ENCODE measurements at regions not wholly inside any gene's neighbourhood (a gene's known extent, or its start where the extent isn't known, plus 50 kb on each side); places are given as distances from the start of the nearest gene placed in this dataset.

DNA sequence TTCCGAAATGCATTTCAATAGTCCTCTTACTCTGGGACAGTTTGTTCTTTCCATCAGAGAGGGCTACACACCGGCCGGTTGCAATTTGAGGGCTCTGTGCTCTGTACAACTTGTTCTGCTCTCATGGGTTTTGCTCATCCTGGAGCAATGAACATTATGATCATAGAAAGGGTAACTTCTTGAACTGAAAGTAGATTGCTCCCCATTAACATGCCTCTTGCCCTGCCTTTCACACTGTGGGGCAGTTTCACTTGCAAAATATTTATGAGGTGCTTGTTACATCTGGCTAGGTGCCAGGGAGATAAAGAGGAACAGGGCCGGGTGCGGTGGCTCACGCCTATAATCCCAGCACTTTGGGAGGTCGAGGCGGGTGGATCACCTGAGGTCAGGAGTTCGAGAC lies 97.3 kb upstream of the MPP7 start (continued):
- no peak for TF ChIP-seq REST (IDR thresholded peaks at IDR 0.05; ENCODE audit: low read depth)
- TF ChIP-seq SIN3A (IDR thresholded peaks at IDR 0.05; ENCODE audit: low read depth), result no peak
- TF ChIP-seq CBX3 (IDR thresholded peaks at IDR 0.05; ENCODE audit: low read depth), result no peak
- no peak for TF ChIP-seq CEBPB (IDR thresholded peaks at IDR 0.05; ENCODE audit: low read depth)
- TF ChIP-seq POLR2A (IDR thresholded peaks at IDR 0.05; ENCODE audit: borderline replicate concordance, extremely low read depth, insufficient read depth, insufficient read length), result no peak
- TF ChIP-seq, protein P1, sequence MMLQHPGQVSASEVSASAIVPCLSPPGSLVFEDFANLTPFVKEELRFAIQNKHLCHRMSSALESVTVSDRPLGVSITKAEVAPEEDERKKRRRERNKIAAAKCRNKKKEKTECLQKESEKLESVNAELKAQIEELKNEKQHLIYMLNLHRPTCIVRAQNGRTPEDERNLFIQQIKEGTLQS (IDR thresholded peaks at IDR 0.05), result no peak

GRCh38 chr10:28400681-28401080 lies 97.8 kb upstream of the MPP7 start:
- Histone ChIP-seq H3K9me2 (ENCODE audit: insufficient read depth) (no peaks in the 10 kb centered on the region), H3K9me3 (ENCODE audit: control insufficient read depth in 1 of 2, insufficient read depth in 1 of 2, low read depth in 1 of 2, low read length in 2 of 2) (no peaks in the 10 kb centered on the region), H3K36me3 (ENCODE audit: control insufficient read depth in 1 of 2, insufficient read depth in 2 of 2, low read length in 2 of 2) (no peaks in the 10 kb centered on the region), H3K9ac (ENCODE audit: low read length) (no peak overlapping the region), H3K79me2 (ENCODE audit: insufficient read depth, low read length) (no peaks in the 10 kb centered on the region), H2AFZ (ENCODE audit: low read depth, low read length, poor library complexity, severe bottlenecking) (no peak overlapping the region), H3K4me3 (replicated peaks in 1 of 2; ENCODE audit: low read depth in 1 of 2, low read length in 2 of 2) (no peak overlapping the region), H3K4me1 (ENCODE audit: control insufficient read depth in 1 of 2, insufficient read depth in 2 of 2, low read length in 2 of 2) (peaks cover 11 to 25% of the 10 kb centered on the region in 2 experiments; a peak in 3 of 4 replicates), H3K4me2 (ENCODE audit: low read length) (no peak overlapping the region), H3K27me3 (ENCODE audit: insufficient read depth, low read length) (no peaks in the 10 kb centered on the region), H4K20me1 (ENCODE audit: insufficient read depth) (no peaks in the 10 kb centered on the region), H3K27ac (ENCODE audit: low read depth, low read length) (no peak overlapping the region)
- DNase-seq (ENCODE audit: low read depth, low spot score) (no peak), ATAC-seq (no peak)
- no TSS peak for BruUV-seq (replicated peaks)
- ChIA-PET RAD21 (ENCODE audit: low non-redundant PET in 1 of 2, low total read pairs in 2 of 2, uncharacterized antibody in 2 of 2, unreplicated experiment in 2 of 2) (no interaction called here), POLR2A (no interaction called here), CTCF (no interaction called here)
- no peak for TF ChIP-seq ZFX (IDR thresholded peaks at IDR 0.05)
- TF ChIP-seq POLR2A (IDR thresholded peaks at IDR 0.05; ENCODE audit: borderline replicate concordance, extremely low read depth, insufficient read depth, insufficient read length), result no peak
- TF ChIP-seq FOSL1 (IDR thresholded peaks at IDR 0.05; ENCODE audit: low read depth), result no peak
- no peak for TF ChIP-seq RAD21 (IDR thresholded peaks at IDR 0.05; ENCODE audit: low read depth)
- no peak for TF ChIP-seq EZH2 (IDR thresholded peaks at IDR 0.05)
- TF ChIP-seq EZH2phosphoT487 (IDR thresholded peaks at IDR 0.05; ENCODE audit: borderline replicate concordance), result no peak
- TF ChIP-seq CBX3 (IDR thresholded peaks at IDR 0.05; ENCODE audit: low read depth), result no peak
- no peak for TF ChIP-seq SP1 (IDR thresholded peaks at IDR 0.05; ENCODE audit: low read depth)
- no peak for TF ChIP-seq JUND (IDR thresholded peaks at IDR 0.05)
- TF ChIP-seq SRF (IDR thresholded peaks at IDR 0.05; ENCODE audit: low read depth), result no peak
- TF ChIP-seq, protein P2, sequence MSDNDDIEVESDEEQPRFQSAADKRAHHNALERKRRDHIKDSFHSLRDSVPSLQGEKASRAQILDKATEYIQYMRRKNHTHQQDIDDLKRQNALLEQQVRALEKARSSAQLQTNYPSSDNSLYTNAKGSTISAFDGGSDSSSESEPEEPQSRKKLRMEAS (IDR thresholded peaks at IDR 0.05), result no peak
- TF ChIP-seq ELF1 (IDR thresholded peaks at IDR 0.05; ENCODE audit: borderline replicate concordance, low read depth), result no peak
- no peak for TF ChIP-seq EGR1 (IDR thresholded peaks at IDR 0.05; ENCODE audit: low read depth)
- no peak for TF ChIP-seq SIN3A (IDR thresholded peaks at IDR 0.05; ENCODE audit: low read depth)
- TF ChIP-seq, protein P3, sequence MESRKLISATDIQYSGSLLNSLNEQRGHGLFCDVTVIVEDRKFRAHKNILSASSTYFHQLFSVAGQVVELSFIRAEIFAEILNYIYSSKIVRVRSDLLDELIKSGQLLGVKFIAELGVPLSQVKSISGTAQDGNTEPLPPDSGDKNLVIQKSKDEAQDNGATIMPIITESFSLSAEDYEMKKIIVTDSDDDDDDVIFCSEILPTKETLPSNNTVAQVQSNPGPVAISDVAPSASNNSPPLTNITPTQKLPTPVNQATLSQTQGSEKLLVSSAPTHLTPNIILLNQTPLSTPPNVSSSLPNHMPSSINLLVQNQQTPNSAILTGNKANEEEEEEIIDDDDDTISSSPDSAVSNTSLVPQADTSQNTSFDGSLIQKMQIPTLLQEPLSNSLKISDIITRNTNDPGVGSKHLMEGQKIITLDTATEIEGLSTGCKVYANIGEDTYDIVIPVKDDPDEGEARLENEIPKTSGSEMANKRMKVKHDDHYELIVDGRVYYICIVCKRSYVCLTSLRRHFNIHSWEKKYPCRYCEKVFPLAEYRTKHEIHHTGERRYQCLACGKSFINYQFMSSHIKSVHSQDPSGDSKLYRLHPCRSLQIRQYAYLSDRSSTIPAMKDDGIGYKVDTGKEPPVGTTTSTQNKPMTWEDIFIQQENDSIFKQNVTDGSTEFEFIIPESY (IDR thresholded peaks at IDR 0.05; ENCODE audit: extremely low read depth, insufficient replicate concordance, low read length), result no peak
- TF ChIP-seq, protein P4, sequence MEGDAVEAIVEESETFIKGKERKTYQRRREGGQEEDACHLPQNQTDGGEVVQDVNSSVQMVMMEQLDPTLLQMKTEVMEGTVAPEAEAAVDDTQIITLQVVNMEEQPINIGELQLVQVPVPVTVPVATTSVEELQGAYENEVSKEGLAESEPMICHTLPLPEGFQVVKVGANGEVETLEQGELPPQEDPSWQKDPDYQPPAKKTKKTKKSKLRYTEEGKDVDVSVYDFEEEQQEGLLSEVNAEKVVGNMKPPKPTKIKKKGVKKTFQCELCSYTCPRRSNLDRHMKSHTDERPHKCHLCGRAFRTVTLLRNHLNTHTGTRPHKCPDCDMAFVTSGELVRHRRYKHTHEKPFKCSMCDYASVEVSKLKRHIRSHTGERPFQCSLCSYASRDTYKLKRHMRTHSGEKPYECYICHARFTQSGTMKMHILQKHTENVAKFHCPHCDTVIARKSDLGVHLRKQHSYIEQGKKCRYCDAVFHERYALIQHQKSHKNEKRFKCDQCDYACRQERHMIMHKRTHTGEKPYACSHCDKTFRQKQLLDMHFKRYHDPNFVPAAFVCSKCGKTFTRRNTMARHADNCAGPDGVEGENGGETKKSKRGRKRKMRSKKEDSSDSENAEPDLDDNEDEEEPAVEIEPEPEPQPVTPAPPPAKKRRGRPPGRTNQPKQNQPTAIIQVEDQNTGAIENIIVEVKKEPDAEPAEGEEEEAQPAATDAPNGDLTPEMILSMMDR (IDR thresholded peaks at IDR 0.05 in 2 of 3, conservative IDR thresholded peaks at IDR 0.05 in 1 of 3; ENCODE audit: borderline replicate concordance in 1 of 3, insufficient read depth in 1 of 3, low read depth in 2 of 3, low read length in 2 of 3), result no peak
- TF ChIP-seq TCF7L2 (IDR thresholded peaks at IDR 0.05; ENCODE audit: borderline replicate concordance, extremely low read depth, insufficient read depth, insufficient read length), result no peak
- intact Hi-C loops (cut with micrococcal nuclease), result no loop called here
